Neural cell (in vitro differentiated cells): ENCODE measurements at regions not wholly inside any gene's neighbourhood (a gene's known extent, or its start where the extent isn't known, plus 50 kb on each side); places are given as distances from the start of the nearest gene placed in this dataset.

Experiments used
- H2AFZ ChIP-seq: fragments of 200-600, 300-800 bp; sonication (generic), shearing (Covaris generic); 2 replicates; pipeline ENCODE4 v1.6.0; 2014; ENCODE audit warnings: low read depth, mild to moderate bottlenecking, antibody characterized with exemption, low read length, moderate library complexity
- H3F3A ChIP-seq: fragments of 200-600 bp; shearing (Covaris generic); 2 replicates; pipeline ENCODE4 v1.6.1; 2016; ENCODE audit warnings: mild to moderate bottlenecking, moderate library complexity, mixed read lengths, antibody characterized with exemption, low read length; ENCODE audit not compliant: insufficient read depth, poor library complexity, severe bottlenecking
- H3K27ac ChIP-seq: fragments of 200-600, 300-800 bp; sonication (generic), shearing (Covaris generic); 2 replicates; pipeline ENCODE4 v1.5.1; 2014; ENCODE audit warnings: mild to moderate bottlenecking, low read length, moderate library complexity
- H3K27me3 ChIP-seq: fragments of 300-800, 200-600 bp; sonication (generic), shearing (Covaris generic); 2 replicates; pipeline ENCODE4 v1.6.0; 2014; ENCODE audit warnings: mild to moderate bottlenecking, low read depth, low read length, moderate library complexity; ENCODE audit not compliant: insufficient read depth
- H3K36me3 ChIP-seq: fragments of 300-800, 200-600 bp; sonication (generic), shearing (Covaris generic); 2 replicates; pipeline ENCODE4 v1.5.1; 2014; ENCODE audit warnings: mild to moderate bottlenecking, antibody characterized with exemption, low read length, moderate library complexity; ENCODE audit not compliant: insufficient read depth
- H3K4me2 ChIP-seq: fragments of 300-800, 200-600 bp; sonication (generic), shearing (Covaris generic); 2 replicates; pipeline ENCODE4 v1.6.0; 2014; ENCODE audit warnings: mild to moderate bottlenecking, low read length
- H3K4me3 ChIP-seq: fragments of 300-800, 200-600 bp; sonication (generic), shearing (Covaris generic); 2 replicates; pipeline ENCODE4 v1.5.1; 2014; ENCODE audit warnings: mild to moderate bottlenecking, low read length, moderate library complexity
- H3K79me2 ChIP-seq: fragments of 200-600 bp; shearing (Covaris generic); replicated peaks from 2 replicates; pipeline ENCODE4 v1.6.0; 2014; ENCODE audit warnings: mild to moderate bottlenecking, low read length, moderate library complexity; ENCODE audit not compliant: insufficient read depth
- H3K9ac ChIP-seq: fragments of 300-800, 200-600 bp; sonication (generic), shearing (Covaris generic); 2 replicates; pipeline ENCODE4 v1.6.1; 2016; ENCODE audit warnings: mild to moderate bottlenecking, low read length, mixed read lengths
- H3K9me2 ChIP-seq: fragments of 200-600 bp; shearing (Covaris generic); 2 replicates; pipeline ENCODE4 v1.6.1; 2016; ENCODE audit warnings: mild to moderate bottlenecking, low read length, mixed read lengths; ENCODE audit not compliant: insufficient read depth
- H3K9me3 ChIP-seq: fragments of 200-600, 300-800 bp; sonication (generic), shearing (Covaris generic); 2 replicates; pipeline ENCODE4 v1.6.1; 2016; ENCODE audit warnings: mild to moderate bottlenecking, mixed run types, low read length, moderate library complexity, mixed read lengths
- H4K20me1 ChIP-seq: fragments of 200-600 bp; shearing (Covaris generic); 2 replicates; pipeline ENCODE4 v1.6.1; 2016; ENCODE audit warnings: mild to moderate bottlenecking, mixed run types; ENCODE audit not compliant: insufficient read depth
- CTCF ChIP-seq: fragments of 450-650 bp; IDR thresholded peaks from 2 replicates; pipeline ENCODE4 v1.5.1; 2014; ENCODE audit warnings: antibody characterized with exemption, mild to moderate bottlenecking, moderate library complexity; ENCODE audit not compliant: poor library complexity, severe bottlenecking
- EP300 ChIP-seq: fragments of 450-650 bp; conservative IDR thresholded peaks from 2 replicates; pipeline ENCODE4 v1.6.1; 2014; ENCODE audit warnings: antibody characterized with exemption, mild to moderate bottlenecking, moderate library complexity; ENCODE audit not compliant: poor library complexity, severe bottlenecking
- EZH2 ChIP-seq: fragments of 200-600, 300-800 bp; shearing (Covaris generic), sonication (generic); IDR thresholded peaks from 2 replicates; pipeline ENCODE4 v1.6.1; 2014; ENCODE audit warnings: antibody characterized with exemption, low read length, borderline replicate concordance, mild to moderate bottlenecking; ENCODE audit not compliant: insufficient read depth, poor library complexity, severe bottlenecking
- MXI1 ChIP-seq: fragments of 450-650 bp; conservative IDR thresholded peaks from 2 replicates; pipeline ENCODE4 v1.6.1; 2014; ENCODE audit warnings: antibody characterized with exemption, mild to moderate bottlenecking; ENCODE audit not compliant: poor library complexity, severe bottlenecking
- POLR2AphosphoS5 ChIP-seq: IDR thresholded peaks from 2 replicates; pipeline ENCODE4 v1.6.1; 2012
- RAD21 ChIP-seq: fragments of 450-650 bp; conservative IDR thresholded peaks from 2 replicates; pipeline ENCODE4 v1.6.1; 2014; ENCODE audit warnings: antibody characterized with exemption, mild to moderate bottlenecking, moderate library complexity
- REST ChIP-seq: IDR thresholded peaks from 2 replicates; pipeline ENCODE4 v1.6.1; 2012; ENCODE audit warnings: borderline replicate concordance
- SMC3 ChIP-seq: fragments of 450-650 bp; conservative IDR thresholded peaks from 2 replicates; pipeline ENCODE4 v1.6.1; 2014; ENCODE audit warnings: antibody characterized with exemption, mild to moderate bottlenecking, moderate library complexity; ENCODE audit not compliant: poor library complexity
- TAF1 ChIP-seq: IDR thresholded peaks from 2 replicates; pipeline ENCODE4 v1.6.1; 2012; ENCODE audit warnings: low read depth

GRCh38 chr11:90321018-90321417 lies 98.2 kb upstream of the CHORDC1 start:
- no peaks in the 10 kb centered on the region for H3K27me3 ChIP-seq
- no peaks in the 10 kb centered on the region for H4K20me1 ChIP-seq
- no peaks in the 10 kb centered on the region for H3F3A ChIP-seq
- H2AFZ ChIP-seq = no peak overlapping the region
- no peaks in the 10 kb centered on the region for H3K9me3 ChIP-seq
- H3K36me3 ChIP-seq = no peaks in the 10 kb centered on the region
- H3K9ac ChIP-seq = no peak overlapping the region
- H3K79me2 ChIP-seq = no peaks in the 10 kb centered on the region
- H3K4me3 ChIP-seq = no peak overlapping the region
- no peaks in the 10 kb centered on the region for H3K9me2 ChIP-seq
- TF ChIP-seq RAD21 (no peak), EZH2 (no peak), SMC3 (no peak), TAF1 (no peak), REST (no peak), POLR2AphosphoS5 (no peak), CTCF (no peak), EP300 (no peak), MXI1 (no peak)
- no peak overlapping the region for H3K27ac ChIP-seq
- no peak overlapping the region for H3K4me2 ChIP-seq

DNA sequence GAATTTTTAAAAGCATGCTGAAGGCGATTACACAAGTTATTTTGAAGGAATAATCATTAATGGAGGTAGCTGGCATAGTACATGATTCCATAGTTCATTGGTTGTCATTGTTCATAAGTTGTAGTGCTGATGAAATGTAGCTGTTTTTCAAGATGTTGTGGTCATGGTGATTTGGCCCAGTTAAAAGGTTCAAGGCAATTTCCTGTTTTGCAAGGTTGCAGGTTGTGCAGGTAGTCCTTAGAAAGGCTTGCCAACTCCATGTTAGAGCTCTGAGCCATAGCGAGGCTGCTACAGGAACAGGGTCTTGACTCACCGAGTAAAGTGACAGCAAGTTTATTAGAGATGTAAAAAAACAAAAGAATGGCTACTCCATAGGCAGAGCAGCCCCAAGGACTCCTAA lies 95.8 kb upstream of the CHORDC1 start:
- Histone ChIP-seq H2AFZ (no peak overlapping the region), H3K9ac (no peak overlapping the region), H3K27me3 (no peaks in the 10 kb centered on the region), H3K4me2 (no peak overlapping the region), H3K4me3 (no peak overlapping the region), H3K9me2 (no peaks in the 10 kb centered on the region), H4K20me1 (no peaks in the 10 kb centered on the region), H3F3A (no peaks in the 10 kb centered on the region), H3K36me3 (no peaks in the 10 kb centered on the region), H3K9me3 (no peaks in the 10 kb centered on the region), H3K79me2 (no peaks in the 10 kb centered on the region), H3K27ac (no peak overlapping the region)
- TF ChIP-seq EP300 (no peak), TAF1 (no peak), RAD21 (no peak), EZH2 (no peak), MXI1 (no peak), SMC3 (no peak)

DNA sequence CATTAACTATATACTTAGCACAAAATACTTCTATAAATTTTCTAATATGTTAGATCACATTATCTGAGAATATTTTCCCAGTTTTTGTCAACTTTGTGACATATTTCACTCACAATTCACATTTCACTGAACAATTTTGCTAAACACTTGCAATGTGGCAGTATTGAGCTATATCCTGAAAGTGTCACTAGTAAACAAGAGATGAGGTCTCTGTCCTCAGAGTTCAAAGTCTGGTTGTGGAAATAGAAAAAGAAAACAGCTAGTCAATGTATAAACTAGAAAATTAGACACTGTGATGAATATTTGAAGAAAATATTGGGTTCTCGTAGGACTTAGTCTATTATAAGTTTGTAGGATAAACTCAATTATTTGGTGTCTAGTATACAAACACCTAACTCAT lies 87.4 kb upstream of the CHORDC1 start:
- Histone ChIP-seq H3K79me2 (no peaks in the 10 kb centered on the region), H3F3A (no peaks in the 10 kb centered on the region), H3K36me3 (no peaks in the 10 kb centered on the region), H3K9me2 (no peaks in the 10 kb centered on the region), H2AFZ (no peak overlapping the region), H3K27ac (no peak overlapping the region), H4K20me1 (no peaks in the 10 kb centered on the region), H3K9me3 (no peaks in the 10 kb centered on the region), H3K9ac (no peak overlapping the region), H3K4me3 (no peak overlapping the region), H3K27me3 (no peaks in the 10 kb centered on the region), H3K4me2 (no peak overlapping the region)
- TF ChIP-seq SMC3 (peak; percentile 65), REST (no peak), EP300 (no peak), POLR2AphosphoS5 (no peak), CTCF (peak; percentile 62), TAF1 (no peak), RAD21 (peak; percentile 71), EZH2 (no peak), MXI1 (no peak)
